ENCODE measurements at regions not wholly inside any gene's neighbourhood (a gene's known extent, or its start where the extent isn't known, plus 50 kb on each side); places are given as distances from the start of the nearest gene placed in this dataset.

GRCh38 chr2:42931818-42932195 lies 139.4 kb upstream of the HAAO start:
- DNase-seq (ENCODE audit: low spot score) = no peak

DNA sequence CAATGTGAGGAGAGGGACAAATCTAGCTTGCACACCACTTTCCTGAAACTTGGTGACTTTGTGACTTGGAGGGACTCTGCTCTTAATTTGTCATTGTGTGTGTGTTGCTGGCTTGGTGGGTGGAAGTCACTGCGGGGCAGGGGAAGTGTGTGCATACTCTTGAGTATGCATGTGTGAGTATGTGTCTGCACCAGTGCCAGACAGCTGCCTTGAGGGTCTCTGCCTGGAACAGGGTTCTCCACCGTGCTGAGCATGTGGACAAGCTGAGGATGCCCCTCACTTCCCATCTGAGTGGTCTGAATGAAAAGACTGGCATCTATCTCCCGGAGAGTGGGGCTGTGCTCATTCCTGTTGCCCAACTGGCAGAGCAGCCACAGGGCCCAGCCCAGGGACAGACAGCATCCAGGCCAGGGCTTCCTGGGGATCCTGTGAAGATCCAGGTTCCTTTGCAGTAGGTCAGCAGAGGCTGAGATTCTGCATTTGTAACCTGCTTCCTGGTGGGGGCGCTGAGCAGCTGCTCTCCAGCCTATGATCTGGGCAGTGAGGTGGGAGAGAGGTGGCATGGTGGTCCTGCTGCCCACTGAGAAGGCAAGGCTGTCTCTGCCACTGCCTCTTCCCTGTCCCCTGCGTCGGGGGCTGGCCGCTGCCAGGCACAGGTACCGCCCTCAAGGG lies 138.9 kb upstream of the HAAO start:
- no peak for DNase-seq (ENCODE audit: low spot score)

- peak; percentile 70 for DNase-seq (ENCODE audit: low spot score)
Measured at GRCh38 chr2:42930025-42930581, 137.7 kb upstream of the HAAO start.

DNA sequence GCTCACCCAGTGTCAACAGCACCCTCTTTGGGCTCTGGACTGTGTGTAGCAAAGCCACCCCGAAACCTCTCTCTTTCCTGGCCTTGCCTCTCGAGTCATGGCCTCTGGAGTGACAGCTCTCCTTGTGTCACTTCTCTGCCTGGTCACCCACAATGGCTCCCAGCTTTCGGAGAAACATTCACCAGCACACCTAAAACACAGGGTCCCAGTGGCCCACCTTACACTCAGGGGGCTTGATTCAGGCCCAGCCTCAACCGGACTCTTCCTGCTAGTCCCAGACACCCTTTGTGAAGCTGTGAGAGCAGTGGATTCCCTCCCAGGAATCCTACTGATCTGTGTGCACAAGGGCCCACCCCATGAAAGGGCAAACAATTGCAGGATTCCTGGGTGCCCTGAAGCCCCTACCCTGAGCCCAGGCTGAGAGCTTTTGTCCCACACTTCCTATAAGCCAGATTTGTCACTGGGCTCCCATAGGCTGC lies 137.2 kb upstream of the HAAO start:
- no peak for DNase-seq (ENCODE audit: low spot score)

- peak; percentile 62 for DNase-seq (ENCODE audit: low spot score)
Measured at GRCh38 chr2:42928692-42929545, 136.5 kb upstream of the HAAO start.

GRCh38 chr2:42928161-42928691 lies 135.8 kb upstream of the HAAO start:
- DNase-seq (ENCODE audit: low spot score) = no peak

GRCh38 chr2:42927334-42928160 lies 135.2 kb upstream of the HAAO start:
- DNase-seq (ENCODE audit: low spot score) = no peak

- no peak for DNase-seq (ENCODE audit: low spot score)
Measured at GRCh38 chr2:42926434-42927333, 134.3 kb upstream of the HAAO start.

DNA sequence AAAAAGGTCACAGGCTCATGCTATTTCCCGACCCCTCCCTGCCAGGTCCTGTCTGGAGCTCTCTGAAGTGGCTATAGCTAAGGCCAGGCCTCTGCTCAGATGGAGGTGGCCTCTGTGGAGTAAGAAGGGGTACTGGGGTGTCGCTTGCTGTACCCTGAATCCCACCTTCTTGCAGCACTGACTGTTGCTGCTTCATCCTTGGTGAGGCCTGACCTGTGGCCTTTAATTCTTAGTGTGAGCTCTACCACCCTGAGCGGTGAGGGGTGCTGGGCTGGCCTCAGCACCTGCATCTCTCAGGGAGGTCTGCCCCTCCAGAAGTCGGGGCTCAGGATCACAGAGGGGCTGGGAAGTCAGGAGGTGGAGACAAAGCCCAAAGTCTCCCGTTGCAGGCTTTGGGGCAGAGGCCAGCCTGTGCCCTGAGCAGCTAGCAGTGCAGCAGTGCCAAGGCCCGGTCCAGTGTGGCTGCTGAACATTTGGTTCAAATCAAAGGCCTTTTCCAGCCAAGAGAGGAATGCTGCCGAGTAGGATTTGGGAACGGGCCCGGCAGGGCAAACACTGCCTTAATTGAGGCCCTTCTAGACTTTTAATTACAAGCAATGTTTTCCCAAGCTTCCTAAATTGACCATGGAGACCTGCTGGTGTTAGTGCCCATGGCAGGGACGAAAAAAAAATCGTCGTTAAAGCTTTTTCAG lies 133.5 kb upstream of the HAAO start:
- peak; percentile 66 for DNase-seq (ENCODE audit: low spot score)

GRCh38 chr2:42924418-42924886 lies 132.1 kb upstream of the HAAO start:
- no peak for DNase-seq (ENCODE audit: low spot score)

- no peak for DNase-seq (ENCODE audit: low spot score)
Measured at GRCh38 chr2:42923580-42924417, 131.4 kb upstream of the HAAO start.

GRCh38 chr2:42922790-42923579 lies 130.6 kb upstream of the HAAO start:
- DNase-seq (ENCODE audit: low spot score) = peak; percentile 91

DNA sequence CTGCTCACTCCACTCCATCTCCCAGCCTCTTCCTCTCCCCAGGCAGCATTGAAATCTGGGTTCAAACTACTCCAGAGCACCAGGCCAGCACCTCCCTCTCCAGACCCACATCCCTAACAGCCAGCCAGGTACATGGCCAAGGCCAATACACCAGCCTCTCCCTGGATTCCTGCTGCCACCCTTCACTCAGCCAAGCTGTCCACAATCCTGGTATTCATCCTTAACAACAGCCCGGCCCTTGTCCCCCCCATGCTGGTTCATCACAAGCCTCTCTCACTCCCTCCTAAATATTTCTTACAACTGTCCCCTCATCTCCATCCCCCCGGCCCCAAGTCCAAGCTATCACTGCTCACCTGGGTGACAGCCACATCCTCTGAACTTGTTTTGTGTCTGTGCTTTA lies 129.9 kb upstream of the HAAO start:
- no peak for DNase-seq (ENCODE audit: low spot score)

- DNase-seq (ENCODE audit: low spot score) = no peak
Measured at GRCh38 chr2:42921721-42922120, 129.3 kb upstream of the HAAO start.

DNA sequence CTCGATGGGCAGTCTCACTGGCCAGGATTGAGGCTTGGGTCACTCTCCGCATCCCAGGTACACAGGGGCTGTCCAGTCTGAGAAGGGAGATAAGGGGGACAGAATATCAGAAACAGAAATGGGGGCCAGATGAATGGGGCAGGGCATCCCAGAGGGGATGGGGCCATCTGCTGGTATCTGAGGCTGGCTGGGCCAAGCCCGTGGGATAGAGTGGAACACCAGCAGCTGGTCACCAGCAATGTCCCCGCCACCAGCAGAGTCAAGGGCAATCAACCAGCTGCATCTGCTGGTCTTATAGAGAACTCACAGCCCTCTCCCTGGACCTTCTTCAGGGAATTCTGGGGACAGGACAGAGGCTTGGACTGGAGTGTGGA lies 128.8 kb upstream of the HAAO start:
- no peak for DNase-seq (ENCODE audit: low spot score)

DNA sequence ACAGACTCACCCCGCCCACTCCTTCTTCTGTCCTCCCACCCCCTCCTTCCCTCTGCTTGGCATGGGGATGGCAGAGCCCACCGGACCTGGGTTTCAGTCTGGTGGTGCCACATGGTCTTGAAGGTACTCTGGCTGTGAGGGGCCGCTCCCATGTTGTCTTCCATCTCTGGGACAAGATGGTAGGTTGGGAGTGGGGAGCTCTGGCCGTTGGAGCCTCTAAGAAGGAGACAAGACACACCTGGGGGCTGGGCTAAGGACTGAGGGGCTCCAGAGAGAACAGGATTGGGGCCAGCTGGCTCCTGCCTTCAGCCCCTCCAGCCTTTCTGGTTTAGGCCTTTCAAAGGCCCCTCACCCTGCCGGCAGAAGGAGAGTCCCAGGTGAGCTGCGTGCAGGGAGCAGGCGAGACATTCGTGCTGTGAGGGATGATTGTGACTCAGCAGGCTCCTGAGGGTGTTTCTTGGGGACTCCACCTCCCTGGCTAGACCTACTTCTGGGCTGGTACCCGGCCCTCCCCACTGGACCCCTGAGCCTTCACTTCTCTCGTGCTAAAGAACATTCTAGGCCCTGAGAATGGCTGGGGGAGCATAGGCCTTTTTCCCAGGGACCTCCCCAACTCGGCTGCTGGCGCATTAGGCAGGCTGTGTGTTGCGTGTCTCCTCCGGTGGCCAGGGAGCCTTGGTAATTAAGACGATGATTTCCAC lies 128.2 kb upstream of the HAAO start:
- no peak for DNase-seq (ENCODE audit: low spot score)

GRCh38 chr2:42918671-42919318 lies 126.4 kb upstream of the HAAO start:
- no peak for DNase-seq (ENCODE audit: low spot score)
